Hypothalamus (tissue), 51 donors: ENCODE measurements at regions not wholly inside any gene's neighbourhood (a gene's known extent, or its start where the extent isn't known, plus 50 kb on each side); places are given as distances from the start of the nearest gene placed in this dataset.
A peak's percentile ranks its signal among the peaks of the same experiment; 100 is the strongest.

ENCODE experiments used
- DNase-seq, 51 donors: peaks; one replicate each; lab custom pipeline; 2025; lab: John Stamatoyannopoulos, UW

GRCh38 chr20:60064554-60065196, 106.5 kb downstream of the CDH26 start:
- no peak for DNase-seq

DNA sequence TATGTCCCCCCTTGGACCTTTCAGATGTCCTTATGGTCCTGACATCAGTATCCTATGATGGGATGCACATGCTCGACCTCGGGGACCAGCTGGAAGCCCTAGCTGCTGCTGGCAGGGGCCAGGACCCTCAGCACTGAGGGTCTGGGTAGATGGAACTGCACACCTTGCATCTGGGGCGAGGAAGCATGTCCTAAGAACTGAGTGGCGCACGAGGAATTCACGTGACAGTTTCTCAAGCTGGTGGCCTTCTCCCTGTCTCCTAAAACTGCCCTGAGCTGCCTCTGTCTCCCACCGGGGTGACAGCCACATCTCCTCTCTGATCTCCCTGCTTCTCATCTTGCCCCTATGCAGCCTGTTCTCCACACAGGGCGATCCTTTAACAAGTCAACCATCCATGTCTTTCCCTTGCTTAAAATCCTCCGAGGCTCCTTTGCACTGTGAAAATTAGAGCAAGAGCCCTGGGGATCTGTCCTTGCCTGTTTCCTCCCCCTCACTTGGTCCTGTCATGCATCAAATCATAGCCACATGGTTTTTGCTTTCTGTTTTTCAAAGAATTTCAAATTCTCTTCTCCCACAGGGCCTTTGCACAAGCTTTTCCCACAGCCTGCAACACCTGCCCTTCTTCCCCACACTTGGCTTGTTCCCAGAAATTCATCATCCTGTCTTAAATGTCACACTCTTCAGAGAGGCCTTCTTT, 107.7 kb downstream of the CDH26 start:
- DNase-seq: no peak

GRCh38 chr20:60066438-60066823, 108.2 kb downstream of the CDH26 start:
- DNase-seq: no peak

- DNase-seq: no peak
Measured at GRCh38 chr20:60068509-60068908, 110.3 kb downstream of the CDH26 start.

DNA sequence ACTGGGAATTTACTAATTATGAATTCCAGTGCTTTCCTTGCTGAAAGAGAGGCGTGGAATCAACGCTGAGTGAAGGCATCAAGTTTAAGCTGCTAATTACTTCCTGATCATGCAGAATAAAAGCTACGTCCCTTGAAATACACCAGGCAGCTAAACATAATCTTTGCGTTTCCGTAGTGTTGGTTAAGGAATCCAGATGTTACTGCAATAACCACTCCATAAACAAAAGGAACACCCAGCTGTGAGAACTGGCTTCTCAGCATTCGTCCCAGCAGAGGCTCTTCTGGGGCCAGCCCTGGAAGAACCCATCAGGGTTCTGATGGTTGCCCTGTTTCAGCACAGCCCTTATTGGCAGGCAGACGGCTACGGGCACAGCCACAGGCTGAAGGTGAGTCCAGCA, 111.4 kb downstream of the CDH26 start:
- DNase-seq: no peak

- no peak for DNase-seq
Measured at GRCh38 chr20:60070791-60071190, 112.6 kb downstream of the CDH26 start.

DNA sequence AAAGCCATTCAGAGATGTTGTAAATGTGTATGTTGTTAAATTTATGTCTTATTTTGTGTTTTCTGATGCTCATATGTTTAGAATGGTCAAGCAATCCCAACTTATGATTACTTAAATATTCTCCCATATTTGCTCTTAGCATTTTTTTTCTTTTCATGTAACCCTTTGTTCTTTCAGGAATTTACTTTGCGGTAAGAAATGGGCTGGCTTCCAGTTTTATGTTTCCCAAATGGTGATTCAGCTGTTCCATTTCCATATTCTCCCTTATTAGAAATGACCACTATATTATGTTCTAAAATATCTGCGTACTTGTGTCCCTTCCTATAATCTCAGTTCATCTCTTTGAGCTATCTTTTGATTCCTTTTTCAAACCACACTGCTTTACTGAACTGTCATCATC, 113.7 kb downstream of the CDH26 start:
- DNase-seq: no peak

DNA sequence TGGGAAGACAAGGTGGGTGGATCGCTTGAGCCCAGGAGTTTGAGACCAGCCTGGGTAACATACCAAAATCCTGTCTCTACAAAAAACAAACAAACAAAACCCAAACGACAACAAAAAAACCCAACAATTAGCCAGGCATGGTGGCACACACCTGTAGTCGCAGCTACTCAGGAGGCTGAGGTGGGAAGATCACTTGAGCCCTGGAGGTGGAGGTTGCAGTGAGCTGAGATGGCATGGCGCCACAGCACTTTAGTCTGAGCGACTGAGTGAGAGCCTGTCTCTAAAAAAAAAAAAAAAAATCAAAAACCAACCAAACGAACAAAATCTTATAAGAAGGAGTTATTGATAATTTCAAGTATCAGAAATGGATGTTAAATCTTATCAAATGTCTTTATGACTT, 114.9 kb downstream of the CDH26 start:
- DNase-seq: no peak

- DNase-seq: no peak
Measured at GRCh38 chr20:60073504-60073903, 115.3 kb downstream of the CDH26 start.

GRCh38 chr20:60074276-60074675, 116.1 kb downstream of the CDH26 start:
- DNase-seq: no peak

GRCh38 chr20:60078351-60079250, 120.4 kb downstream of the CDH26 start:
- DNase-seq: no peak

GRCh38 chr20:60080401-60080800, 122.2 kb downstream of the CDH26 start:
- DNase-seq: no peak

DNA sequence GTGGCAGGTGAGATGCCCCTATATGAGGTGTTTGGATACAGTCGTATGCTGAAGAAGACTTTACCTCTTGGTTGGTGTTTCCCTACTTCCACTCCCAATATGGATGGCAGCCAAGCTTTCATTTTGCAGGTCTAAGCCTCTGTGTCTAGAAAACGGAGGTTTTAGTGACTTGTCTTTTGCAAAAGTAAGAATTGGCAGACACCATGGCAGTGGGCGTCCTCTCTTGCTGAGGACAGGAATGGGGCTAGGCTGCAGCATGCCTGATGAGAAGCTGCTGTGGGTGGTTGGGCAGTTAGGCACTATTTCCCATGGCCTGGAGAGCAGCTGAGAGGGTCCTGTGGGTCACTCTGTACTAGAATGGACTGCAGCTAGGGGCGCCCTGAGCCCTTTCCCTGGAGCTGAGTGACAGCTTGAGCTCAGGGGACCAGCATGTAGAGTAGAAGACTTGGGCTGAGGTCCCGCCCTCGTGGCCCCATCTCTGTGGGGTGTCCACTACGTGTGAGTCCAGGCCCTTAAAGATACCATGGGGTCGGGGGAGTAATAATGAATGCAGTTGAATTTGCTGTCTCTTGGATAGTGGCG, 127.4 kb downstream of the CDH26 start:
- DNase-seq: peak in 1 of 51 donors; percentile 15

GRCh38 chr20:60086821-60087562, 128.8 kb downstream of the CDH26 start:
- no peak for DNase-seq

DNA sequence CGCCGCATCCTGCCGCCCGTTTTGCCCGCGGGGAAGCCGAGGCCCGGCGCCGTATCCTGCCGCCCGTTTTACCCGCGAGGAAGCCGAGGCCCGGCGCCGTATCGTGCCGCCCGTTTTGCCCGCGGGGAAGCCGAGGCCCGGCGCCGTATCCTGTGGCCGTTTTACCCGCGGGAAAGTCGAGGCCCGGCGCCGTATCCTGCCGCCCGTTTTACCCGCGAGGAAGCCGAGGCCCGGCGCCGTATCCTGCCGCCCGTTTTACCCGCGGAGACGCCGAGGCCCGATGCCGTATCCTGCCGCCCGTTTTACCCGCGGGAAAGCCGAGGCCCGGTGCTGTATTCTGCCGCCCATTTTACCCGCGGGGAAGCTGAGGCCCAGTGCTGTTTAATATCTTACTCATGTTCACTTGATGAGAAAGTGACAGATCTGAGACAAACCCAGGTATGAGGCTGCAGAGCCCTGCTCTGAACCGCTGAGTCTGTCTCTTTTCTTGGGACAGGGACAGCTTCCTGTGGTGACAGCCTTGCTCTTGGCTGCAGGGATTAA, 129.4 kb downstream of the CDH26 start:
- DNase-seq: peak in 3 of 51 donors; percentile 4 to 10 (median 6)

- DNase-seq: no peak
Measured at GRCh38 chr20:60088236-60088635, 130.0 kb downstream of the CDH26 start.

DNA sequence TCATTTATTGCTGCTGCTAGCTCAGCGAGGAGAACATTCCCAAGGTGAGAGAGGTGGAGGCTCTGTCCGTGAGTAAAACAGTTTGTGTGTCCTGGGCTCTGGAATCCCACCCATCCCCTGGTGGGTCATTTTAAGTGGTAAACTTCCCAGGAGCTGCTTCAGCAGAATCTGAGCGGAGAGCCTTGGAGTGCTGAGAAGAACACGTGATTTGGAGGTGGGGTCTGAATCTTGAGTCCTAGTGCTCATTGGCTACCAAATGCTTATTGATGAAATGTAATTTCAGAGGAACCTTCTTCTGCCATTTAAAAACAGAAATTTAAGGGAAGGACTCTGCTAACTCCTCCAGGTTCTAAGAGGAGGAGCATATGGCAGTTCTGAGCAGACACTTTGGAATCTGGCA, 132.4 kb downstream of the CDH26 start:
- DNase-seq: no peak

DNA sequence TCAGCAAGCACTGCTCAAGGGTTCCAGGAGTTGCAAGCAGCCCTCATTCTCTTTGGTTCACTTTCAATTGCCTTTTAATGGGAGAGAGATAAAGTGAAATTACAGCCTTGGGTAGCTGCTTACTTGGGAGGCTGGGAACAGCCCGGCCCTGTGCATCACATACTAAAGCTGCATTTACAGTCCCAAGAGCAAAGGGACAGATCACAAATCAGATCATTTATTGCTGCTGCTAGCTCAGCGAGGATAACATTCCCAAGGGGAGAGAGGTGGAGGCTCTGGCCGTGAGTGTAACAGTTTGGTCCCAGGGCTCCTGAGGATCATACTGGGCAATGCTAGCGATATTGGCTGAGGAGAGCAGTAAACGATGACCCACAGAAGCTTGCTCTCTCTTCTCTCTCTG, 133.1 kb downstream of the CDH26 start:
- DNase-seq: no peak

DNA sequence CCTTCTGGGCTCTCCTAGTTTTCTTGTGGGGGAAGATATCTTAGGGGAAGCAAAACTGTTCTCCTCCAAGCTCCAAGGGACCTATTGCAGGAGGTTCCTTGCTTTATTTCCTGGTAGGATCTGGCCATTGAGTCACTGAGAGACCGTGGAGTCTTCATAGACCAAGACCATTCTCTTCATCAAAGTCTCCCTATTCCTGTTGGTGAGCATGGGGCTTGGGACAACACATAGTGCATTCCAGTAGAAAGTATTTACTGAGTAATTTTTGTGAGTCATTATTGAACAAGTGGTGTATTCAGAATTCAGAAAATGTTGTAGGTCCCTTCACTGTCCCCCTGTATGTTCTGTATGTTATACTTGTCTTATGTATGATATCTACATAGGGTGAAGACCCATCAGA, 133.6 kb downstream of the CDH26 start:
- DNase-seq: no peak

DNA sequence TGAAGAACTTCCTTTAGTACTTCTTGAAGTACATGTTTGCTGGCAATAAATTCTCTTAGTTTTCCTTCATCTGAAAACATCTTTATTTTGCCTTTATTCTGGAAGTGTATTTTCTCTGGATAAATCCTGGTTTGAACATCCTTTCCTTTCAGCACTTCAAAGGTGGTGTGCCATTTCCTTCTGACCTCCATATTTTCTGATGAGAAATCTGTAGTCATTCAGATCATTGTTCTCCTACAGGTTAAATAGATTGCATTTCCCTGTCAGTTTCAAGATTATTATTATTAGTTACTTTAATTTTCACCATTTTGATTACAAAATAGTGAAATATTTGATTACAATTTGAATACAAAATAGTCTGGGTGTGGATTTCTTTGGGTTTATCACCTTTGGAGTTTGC, 134.5 kb downstream of the CDH26 start:
- no peak for DNase-seq
